KG1 (cell line): ENCODE measurements at regions not wholly inside any gene's neighbourhood (a gene's known extent, or its start where the extent isn't known, plus 50 kb on each side); places are given as distances from the start of the nearest gene placed in this dataset.

Source experiments
- DNase-seq: peaks from one replicate; lab custom pipeline; 2025; lab: John Stamatoyannopoulos, UW

GRCh38 chr20:23231561-23232218 is 118.9 kb upstream of the NXT1 start:
- no peak for DNase-seq

DNA sequence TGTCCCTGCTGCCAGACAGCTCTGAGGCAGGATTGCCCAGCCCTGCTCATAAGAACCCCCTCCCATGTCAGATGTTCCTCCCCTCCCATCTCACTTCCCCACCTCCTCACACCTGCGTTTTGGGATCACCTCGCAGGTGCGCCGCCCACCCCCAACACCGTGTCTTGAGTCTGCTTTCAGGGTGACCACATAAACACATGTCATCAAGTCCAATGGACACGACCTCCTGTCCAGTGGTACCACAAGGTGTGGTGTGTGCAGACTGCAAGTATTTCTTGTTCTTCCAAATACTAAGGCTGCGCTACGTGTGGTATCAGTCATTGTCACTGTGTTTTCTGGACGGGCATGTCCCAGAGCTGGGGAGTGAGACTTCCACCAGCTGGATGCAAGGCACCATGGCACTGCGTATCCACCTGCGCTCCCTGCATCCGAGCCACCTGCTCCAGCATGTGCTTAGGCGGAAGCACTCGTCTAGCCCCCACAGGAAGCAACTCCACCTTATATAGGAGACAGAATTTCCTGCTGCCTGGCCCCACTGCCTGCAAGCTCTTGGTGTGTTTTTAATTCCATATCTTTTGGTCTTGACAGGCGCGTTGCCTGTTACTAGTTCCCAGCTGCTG is 119.7 kb upstream of the NXT1 start:
- no peak for DNase-seq

- DNase-seq, result no peak
Measured at GRCh38 chr20:23229989-23230388, 120.6 kb upstream of the NXT1 start.

- DNase-seq, result no peak
Measured at GRCh38 chr20:23228912-23229311, 121.7 kb upstream of the NXT1 start.

DNA sequence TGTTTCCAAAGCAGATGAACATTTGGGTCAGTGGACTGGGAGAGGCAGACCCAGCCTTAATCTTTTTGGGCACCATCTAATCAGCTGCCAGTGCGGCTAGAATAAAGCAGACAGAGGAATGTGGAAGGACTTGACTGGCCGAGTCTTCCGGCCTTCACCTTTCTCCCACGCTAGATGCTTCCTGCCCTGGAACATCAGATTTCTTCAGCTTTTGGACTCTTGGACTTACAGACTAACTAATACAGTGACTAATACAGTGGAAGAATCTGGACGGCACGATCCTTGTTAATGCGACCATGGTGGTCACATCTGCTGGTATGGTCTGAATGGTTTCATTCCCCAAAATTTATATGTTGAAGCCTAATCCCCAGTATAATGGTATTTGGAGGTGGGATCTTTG is 122.6 kb upstream of the NXT1 start:
- DNase-seq, result no peak

DNA sequence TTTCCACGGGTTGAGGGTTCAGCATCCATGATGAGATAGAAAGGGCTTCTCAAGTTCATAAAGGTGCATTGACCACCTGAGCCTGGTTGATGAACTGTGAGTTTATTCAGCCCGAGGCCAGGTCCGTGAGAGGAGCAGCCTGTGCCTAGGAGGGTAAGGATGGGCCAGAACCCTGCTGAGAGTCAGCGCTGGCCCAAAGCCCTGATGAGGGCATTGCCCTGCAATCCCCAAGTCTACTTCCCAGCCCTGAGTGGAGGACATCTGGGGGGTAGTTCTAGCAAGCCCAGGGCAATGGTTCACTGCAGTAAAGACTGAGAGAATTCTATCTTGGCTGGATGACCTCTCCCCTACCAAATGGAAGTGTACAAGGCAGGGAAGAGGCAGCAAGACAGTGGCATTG is 123.3 kb upstream of the NXT1 start:
- DNase-seq, result no peak

- DNase-seq, result no peak
Measured at GRCh38 chr20:23226612-23227265, 123.9 kb upstream of the NXT1 start.

- no peak for DNase-seq
Measured at GRCh38 chr20:23225407-23226060, 125.1 kb upstream of the NXT1 start.

- DNase-seq, result no peak
Measured at GRCh38 chr20:23224806-23225205, 125.8 kb upstream of the NXT1 start.

DNA sequence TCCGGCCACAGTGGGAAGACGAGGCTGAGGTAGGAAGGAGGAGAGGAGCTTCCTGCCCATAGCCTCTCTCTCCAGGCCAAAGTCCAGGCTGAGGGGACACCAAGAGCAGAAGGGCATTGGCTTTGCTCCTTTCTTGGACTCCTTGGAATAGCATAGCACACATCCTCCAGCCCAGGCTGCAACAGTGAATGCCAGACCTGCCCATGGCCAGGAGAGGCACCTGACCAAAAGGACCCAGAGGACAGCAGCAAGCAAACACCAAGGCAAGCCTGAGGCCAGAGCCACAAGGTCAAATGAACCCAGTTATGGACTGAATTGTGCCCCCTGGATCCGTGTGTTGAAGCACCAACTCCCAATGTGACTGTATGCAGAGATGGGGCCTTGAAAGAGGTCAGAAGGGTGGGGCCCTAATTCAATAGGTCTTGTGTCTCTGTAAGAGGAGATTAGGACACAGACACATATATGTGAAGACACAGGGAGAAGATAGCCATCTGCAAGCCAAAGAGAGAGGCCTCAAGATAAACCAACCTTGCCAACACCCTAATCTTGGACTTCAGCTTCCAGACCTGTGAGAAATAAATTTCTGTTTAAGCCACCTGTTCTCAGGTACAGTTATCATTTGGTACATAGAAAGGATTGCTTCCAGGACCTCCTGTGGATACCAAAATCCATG is 126.5 kb upstream of the NXT1 start:
- no peak for DNase-seq

GRCh38 chr20:23222531-23223200 is 127.9 kb upstream of the NXT1 start:
- DNase-seq, result no peak

DNA sequence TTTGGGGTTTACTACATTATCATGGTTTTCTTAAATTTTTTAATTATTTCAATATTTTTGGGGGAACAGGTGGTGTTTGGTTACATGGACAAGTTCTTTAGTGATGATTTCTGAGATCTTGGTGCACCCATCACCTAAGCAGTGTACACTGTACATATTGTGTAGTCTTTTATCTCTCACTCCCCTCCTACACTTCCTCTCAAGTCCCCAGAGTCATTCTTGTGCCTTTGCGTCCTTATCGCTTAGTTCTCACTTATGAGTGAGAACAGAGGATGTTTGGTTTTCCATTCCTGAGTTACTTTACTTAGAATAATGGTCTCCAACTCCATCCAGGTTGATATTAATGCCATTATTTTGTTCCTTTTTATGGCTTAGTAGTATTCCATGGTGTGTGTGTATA is 130.9 kb upstream of the CD93 start:
- no peak for DNase-seq

GRCh38 chr20:23215344-23215995 is 129.3 kb upstream of the CD93 start:
- no peak for DNase-seq

DNA sequence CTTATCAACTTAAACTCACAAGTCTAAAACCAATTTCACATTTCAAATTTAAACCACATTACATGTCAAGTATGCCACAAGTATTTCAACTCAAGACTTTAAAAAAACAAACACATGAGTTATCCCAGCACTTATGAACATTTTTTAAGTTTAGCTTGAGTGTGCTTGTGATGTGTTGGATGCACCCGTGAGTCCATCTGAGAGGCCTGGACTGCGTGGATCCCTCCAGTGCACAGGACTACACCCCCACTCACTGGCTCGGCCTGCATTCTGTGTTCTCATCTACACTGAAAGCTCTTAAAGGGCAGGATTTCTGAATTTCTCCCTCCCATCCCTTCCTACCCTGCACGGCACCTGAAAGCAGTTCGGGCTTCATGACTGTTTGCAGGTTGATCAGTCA is 128.8 kb upstream of the CD93 start:
- DNase-seq, result no peak

GRCh38 chr20:23212464-23212995 is 126.4 kb upstream of the CD93 start:
- no peak for DNase-seq

DNA sequence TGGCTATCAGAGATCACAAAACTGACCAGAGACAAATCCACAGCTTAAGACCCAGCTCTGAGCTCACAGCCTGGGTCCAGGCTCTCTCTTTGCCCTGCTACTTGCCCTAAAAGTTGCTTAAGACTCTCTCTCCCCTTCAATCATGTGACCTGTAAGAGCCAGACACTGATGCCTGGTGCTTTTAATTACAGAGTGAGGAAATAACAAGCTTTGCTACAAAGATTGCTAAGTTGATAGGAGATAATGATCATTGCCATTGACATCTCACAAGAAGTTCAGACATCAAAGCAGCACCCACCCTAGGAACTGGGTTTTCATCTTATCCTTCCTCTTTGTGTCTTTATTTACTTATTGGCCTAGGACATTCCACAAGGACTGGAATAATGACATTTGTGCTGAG is 125.9 kb upstream of the CD93 start:
- DNase-seq, result no peak

- no peak for DNase-seq
Measured at GRCh38 chr20:23211164-23211563, 125.0 kb upstream of the CD93 start.

DNA sequence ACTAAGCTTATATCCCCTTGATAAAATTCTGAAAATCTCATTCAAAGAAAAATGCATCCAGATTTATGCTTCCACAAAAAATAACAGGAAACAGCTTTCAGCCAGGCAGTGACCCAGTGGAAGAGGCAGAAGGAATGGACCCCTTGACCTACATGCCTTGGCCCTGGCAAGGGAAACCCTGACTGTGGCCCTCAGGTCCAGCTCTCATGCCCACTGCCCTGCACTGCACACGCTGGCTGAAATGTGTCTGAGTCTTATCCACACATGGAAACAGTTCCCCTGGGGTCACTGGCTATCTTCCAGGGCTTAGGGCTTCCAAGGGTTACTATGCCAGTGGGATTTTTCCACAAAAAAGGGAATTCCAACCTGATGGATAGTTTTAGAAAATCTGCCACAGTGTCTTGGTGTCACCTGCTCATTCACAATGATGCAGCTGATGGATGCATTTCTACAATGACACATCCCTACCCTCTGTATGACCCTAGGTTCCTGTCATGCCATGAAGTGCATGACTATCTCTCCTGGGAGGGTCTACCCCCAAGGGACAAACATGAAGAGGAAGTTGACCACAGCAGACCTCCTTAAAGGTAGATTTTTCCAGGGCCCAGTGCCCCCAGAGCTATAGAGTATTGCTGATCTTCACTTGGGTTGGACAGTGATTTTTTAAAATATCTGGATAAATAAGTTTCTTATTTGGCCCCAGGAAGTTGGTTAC is 121.9 kb upstream of the CD93 start:
- DNase-seq, result no peak

- no peak for DNase-seq
Measured at GRCh38 chr20:23206995-23207394, 120.9 kb upstream of the CD93 start.

GRCh38 chr20:23206061-23206460 is 119.9 kb upstream of the CD93 start:
- no peak for DNase-seq
